OCI-LY3 (cell line): ENCODE measurements at regions not wholly inside any gene's neighbourhood (a gene's known extent, or its start where the extent isn't known, plus 50 kb on each side); places are given as distances from the start of the nearest gene placed in this dataset.

Experiments used
- CTCF ChIP-seq: fragments of 200-600, 300-600 bp; sonication (generic); IDR thresholded peaks from 2 replicates; pipeline ENCODE4 v1.5.1; 2014; ENCODE audit warnings: antibody characterized with exemption, low read length, low read depth
- EZH2phosphoT487 ChIP-seq: fragments of 200-600 bp; shearing (Covaris generic); IDR thresholded peaks from 2 replicates; pipeline ENCODE4 v1.6.1; 2018; ENCODE audit warnings: antibody characterized with exemption, mixed run types, low read depth

- no peak for TF ChIP-seq CTCF
- TF ChIP-seq EZH2phosphoT487: no peak
Observed at GRCh38 chr13:111609631-111610030, 289.2 kb downstream of the TEX29 start.
